ENCODE measurements at regions not wholly inside any gene's neighbourhood (a gene's known extent, or its start where the extent isn't known, plus 50 kb on each side); places are given as distances from the start of the nearest gene placed in this dataset.
A peak's percentile ranks its signal among the peaks of the same experiment; 100 is the strongest.
"Not testable (repeated sequence)": the region's sequence is repeated elsewhere in the genome, so short reads cannot be mapped to it uniquely, and the experiment has no call there.

DNA sequence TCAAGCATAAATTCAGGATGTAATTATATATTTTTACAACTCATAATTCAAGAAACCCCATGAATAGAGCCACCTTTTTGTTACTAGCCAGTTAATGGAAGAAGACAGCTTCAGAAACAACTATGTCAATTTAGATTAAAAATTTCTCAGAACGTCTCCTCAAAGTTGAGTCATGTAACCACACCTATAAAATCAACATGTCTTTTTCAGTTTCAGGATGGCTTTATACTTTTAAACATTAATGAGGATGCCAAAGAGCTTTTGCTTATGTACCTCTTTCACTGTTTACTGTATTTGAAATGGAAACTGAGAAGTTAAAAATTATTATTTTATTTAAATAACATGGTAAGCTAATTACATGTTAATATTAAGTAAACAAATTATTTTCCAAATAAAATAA, 280.1 kb downstream of the PTH2R start:
- DNase-seq: no peak

- DNase-seq: not testable (repeated sequence)
Measured at GRCh38 chr2:208687720-208688119, 281.1 kb downstream of the PTH2R start.

- no peak for DNase-seq
Measured at GRCh38 chr2:208698114-208698513, 291.5 kb downstream of the PTH2R start.

- no peak for DNase-seq
Measured at GRCh38 chr2:208708486-208708885, 301.9 kb downstream of the PTH2R start.

DNA sequence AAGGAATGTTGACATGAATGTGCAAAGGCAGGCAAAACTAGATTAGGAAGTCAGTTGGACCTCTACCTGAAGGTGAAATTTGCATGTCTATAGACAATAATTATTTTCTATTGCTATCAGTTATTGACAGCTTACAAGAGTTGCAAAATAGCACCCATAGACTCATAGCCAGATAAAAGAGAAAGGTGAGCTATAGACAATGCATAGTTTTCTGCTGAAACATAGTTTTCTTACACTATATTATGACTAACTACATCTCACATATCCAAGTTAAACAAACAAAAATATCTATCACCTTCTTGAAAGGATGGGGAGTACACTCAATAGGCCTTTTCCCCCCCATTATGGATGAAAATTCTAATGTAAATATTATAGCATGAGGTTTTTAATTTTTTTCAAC, 305.0 kb downstream of the PTH2R start:
- DNase-seq: no peak

- no peak for DNase-seq
Measured at GRCh38 chr2:208713066-208713745, 306.6 kb downstream of the PTH2R start.

GRCh38 chr2:208718828-208719227, 312.2 kb downstream of the PTH2R start:
- DNase-seq: no peak

GRCh38 chr2:208722731-208723130, 316.1 kb downstream of the PTH2R start:
- no peak for DNase-seq

DNA sequence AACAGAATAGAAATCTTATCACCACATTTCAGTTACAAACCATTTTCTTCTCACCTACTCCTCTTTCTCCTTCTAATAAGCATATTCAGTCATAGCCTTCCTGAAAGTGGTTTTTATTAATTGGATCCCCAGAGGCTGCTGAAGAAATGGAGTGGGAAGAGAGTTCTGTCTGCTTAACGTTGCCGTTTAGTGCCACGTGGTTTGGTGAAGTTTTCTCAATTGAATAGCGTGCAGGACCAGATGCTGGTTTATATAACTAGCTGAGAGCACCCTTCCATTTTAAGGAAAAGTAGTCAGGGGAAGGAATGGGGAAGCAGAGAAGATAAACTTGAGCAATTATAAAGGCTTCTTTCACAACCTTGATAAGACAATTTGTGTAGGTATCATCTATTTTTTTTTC, 318.7 kb downstream of the PTH2R start:
- DNase-seq: no peak

DNA sequence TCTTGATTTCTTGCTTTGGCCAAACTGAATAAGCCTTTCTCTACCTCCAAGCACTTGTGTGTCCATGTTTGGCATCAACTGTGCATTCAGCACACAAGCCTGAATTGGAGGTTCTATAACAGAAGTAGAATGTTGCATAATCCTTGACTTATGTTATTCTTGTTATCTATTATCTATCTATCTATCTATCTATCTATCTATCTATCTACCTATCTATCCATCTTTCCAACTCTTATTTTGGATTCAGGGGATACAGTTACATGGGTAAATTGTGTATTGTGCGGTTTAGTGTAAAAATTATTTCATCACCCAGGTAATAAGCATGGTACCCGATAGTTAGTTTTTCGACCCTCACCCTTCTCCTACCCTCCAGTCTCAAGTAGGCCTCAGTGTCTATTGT, 319.6 kb downstream of the PTH2R start:
- no peak for DNase-seq

- DNase-seq: not testable (repeated sequence)
Measured at GRCh38 chr2:208751663-208752415, 345.2 kb downstream of the PTH2R start.

DNA sequence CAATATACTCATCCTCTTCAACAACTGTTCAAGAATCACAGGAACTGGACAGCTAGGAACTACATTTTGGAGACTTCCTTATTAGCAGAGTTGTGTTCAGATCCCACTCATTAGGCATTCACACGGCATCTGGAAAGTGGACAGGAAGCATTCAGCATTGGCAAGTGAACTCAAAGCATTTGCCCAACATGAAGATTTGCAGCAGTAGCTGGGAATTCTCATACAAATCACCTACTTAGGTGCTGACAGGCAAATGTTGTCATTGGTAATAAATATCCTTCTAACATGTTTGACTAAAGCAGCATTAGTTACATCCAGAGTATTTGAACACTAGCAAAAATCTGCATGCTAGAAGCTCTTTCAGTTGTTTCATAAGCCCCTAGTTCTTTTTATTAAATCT, 350.8 kb downstream of the PTH2R start:
- no peak for DNase-seq

DNA sequence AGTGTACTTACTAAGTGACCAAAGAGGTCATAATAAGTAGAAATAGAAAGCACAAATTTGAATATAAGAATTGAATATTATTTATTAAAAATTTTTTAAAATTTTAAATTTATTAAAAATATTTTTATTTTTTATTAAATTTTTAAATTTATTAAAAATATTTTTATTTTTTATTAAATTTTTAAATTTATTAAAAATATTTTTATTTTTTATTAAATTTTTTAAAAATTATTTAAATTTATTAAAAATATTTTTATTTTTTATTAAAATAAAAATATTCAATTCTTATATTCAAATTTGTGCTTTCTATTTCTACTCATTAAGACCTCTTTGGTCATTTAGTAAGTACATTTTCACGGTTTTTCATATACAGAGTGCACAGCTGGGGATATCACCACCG, 366.5 kb downstream of the PTH2R start:
- DNase-seq: not testable (repeated sequence)

DNA sequence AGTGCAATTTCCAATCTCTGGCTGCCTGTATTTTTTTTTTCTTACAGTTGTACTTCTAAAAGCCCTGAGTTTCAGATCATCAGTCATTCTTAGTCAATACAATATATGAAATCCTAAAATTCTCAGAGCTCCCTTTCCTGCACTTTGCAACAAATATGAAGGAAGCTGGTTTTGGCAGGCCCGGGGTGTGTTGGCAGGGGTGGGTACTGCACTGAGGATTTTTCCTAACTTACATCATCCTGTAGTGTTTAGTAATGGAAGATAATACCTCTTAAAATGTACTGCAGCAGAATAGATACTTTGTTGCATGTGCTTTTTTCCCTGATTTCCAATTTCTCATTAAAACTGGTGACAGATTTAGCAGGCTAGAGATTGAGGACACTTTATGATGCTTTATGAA, 374.6 kb downstream of the PTH2R start:
- no peak for DNase-seq

- DNase-seq: no peak
Measured at GRCh38 chr2:208782097-208782496, 375.5 kb downstream of the PTH2R start.

DNA sequence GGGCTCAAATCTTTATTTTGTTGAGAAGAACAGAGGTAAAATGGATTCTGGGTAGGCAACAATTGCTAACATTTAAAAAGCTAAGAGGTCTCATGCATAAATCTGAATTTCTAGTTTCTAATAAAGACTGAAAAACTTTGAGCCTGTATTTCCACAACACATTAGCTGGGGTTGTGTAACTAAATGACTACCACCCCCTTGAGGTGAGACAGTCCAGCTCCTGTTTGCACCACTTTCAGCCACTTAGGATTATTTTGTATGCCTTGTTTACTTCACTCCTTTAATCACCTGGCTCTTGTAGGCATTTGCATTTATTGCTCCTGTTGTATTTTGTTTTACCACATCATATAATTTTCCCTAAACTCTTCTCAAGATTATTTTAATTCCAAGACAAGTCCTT, 376.6 kb downstream of the PTH2R start:
- peak; percentile 47 for DNase-seq

DNA sequence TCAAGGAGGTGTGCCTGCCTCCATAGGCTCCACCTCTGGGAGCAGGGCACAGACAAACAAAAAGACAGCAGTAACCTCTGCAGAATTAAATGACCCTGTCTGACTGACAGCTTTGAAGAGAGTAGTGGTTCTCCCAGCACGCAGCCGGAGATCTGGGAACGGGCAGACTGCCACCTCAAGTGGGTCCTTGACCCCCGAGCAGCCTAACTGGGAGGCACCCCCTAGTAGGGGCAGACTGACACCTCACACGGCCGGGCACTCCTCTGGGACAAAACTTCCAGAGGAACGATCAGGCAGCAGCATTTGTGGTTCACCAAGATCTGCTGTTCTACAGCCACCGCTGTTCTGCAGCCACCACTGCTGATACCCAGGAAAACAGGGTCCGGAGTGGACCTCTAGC, 378.2 kb downstream of the PTH2R start:
- DNase-seq: not testable (repeated sequence)

GRCh38 chr2:208791257-208791656, 384.7 kb downstream of the PTH2R start:
- no peak for DNase-seq

DNA sequence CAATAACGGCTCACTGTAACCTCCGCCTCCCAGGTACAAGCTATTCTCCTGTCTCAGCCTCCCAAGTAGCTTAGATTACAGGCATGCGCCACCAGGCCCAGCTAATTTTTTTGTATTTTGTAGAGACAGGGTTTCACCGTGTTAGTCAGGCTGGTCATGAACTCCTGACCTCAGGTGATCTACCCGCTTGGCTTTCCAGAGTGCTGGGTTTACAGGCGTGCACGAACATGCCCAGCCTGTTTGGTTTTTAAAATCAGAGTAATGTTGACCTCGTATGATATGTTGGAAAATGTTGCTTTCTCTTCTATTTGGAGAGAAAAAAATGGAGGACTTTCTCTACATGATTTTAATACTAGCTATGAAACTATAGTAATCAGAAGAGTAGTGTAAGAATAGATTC, 386.2 kb downstream of the PTH2R start:
- no peak for DNase-seq

DNA sequence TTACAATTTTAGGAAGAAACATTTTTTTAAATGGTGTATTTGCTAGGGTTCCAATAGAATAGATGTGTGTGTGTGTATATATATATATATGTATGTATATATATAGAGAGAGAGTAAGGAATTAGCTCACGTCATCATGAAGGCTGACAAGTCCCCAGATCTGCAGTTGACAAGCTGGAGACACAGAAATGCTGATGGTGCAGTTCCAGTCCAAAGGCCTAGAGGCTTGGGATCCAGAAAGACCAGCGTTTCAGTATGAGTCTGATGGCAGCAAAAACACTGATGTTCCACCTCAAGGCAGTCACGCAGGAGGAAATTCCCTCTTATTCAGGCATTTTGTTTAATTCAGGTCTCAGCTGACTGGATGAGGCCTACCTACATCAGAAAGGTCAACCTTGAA, 386.8 kb downstream of the PTH2R start:
- DNase-seq: no peak

GRCh38 chr2:208794288-208794975, 387.8 kb downstream of the PTH2R start:
- no peak for DNase-seq

DNA sequence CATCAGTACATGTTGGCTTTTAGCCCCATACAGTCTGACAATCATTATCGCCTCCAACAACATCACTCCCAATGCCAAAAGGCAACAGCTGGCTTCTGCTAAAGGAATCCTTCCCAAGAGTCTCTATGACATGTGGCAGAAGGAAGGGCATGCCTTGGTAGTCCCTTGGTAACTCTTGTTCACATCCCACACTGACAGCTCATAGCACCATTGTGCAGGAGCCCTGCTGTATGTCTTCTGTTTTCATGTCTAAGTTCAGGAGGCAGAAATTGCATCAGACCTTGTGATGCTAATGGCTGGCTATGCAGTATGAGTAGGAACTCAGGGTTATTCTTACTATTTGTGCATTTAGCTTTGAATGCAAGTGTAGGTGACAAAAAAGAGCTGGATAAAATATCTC, 392.1 kb downstream of the PTH2R start:
- no peak for DNase-seq

DNA sequence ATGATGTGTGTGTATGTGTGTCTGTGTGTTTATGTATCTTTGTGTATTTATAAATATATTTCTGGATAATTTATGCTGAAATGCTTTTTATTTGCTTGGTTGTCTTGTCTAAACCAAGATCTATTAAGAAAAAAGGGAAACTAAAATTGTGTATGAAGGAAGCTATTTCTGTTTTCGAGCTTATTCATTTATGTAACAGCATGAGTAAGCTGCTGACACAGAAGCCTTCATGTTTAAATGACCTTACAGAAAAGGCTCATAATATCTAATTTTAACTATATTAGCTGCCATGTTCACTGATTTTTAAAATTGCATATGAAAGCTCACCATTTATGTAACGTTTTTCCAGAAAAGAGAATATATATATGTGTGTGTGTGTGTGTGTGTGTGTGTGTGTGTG, 392.8 kb downstream of the PTH2R start:
- DNase-seq: no peak

DNA sequence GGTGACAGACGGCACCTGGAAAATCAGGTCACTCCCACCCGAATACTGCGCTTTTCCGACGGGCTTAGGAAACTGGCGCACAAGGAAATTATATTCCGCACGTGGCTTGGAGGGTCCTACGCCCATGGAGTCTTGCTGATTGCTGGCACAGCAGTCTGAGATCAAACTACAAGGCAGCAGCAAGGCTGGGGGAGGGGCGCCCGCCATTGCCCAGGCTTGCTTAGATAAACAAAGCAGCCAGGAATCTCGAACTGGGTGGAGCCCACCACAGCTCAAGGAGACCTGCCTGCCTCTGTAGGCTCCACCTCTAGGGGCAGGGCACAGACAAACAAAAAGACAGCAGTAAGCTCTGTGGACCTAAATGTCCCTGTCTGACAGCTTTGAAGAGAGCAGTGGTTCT, 394.3 kb downstream of the PTH2R start:
- not testable (repeated sequence) for DNase-seq
